Liver (tissue), 8 donors: ENCODE measurements at regions not wholly inside any gene's neighbourhood (a gene's known extent, or its start where the extent isn't known, plus 50 kb on each side); places are given as distances from the start of the nearest gene placed in this dataset.

Source experiments
- DNase-seq: peaks from one replicate; pipeline ENCODE4 v3.0.0-alpha.2; 2017; ENCODE audit warnings: low spot score
- H3K27ac ChIP-seq, 2 donors: one replicate each; pipeline ENCODE4 v1.7.0; 2013; ENCODE audit warnings: inconsistent platforms in 2 of 2, low read length in 2 of 2, control low read depth in 1 of 2, low read depth in 1 of 2, mild to moderate bottlenecking in 1 of 2
- H3K27me3 ChIP-seq, 4 donors: one replicate each; pipeline versions ENCODE4 v1.6.1 to v1.7.0; 2013; ENCODE audit warnings: low read length in 3 of 4, inconsistent platforms in 1 of 4, mild to moderate bottlenecking in 1 of 4, moderate library complexity in 1 of 4; ENCODE audit not compliant: control insufficient read depth in 4 of 4, insufficient read depth in 4 of 4
- H3K36me3 ChIP-seq, 4 donors: one replicate each; pipeline versions ENCODE4 v1.6.1 to v1.7.0; 2013; ENCODE audit warnings: low read length in 3 of 4, mild to moderate bottlenecking in 3 of 4, low read depth in 1 of 4, moderate library complexity in 1 of 4; ENCODE audit not compliant: control insufficient read depth in 4 of 4, insufficient read depth in 3 of 4
- H3K4me1 ChIP-seq, 4 donors: one replicate each; pipeline versions ENCODE4 v1.6.1 to v1.7.0; 2013; ENCODE audit warnings: low read length in 3 of 4, mild to moderate bottlenecking in 3 of 4, moderate library complexity in 1 of 4; ENCODE audit not compliant: control insufficient read depth in 4 of 4, insufficient read depth in 4 of 4
- H3K4me3 ChIP-seq, 3 donors: one replicate each; pipeline versions ENCODE4 v1.6.1 to v1.7.0; 2013; ENCODE audit warnings: low read length in 3 of 3, control low read depth in 1 of 3, low read depth in 1 of 3, mild to moderate bottlenecking in 1 of 3
- H3K9ac ChIP-seq, 2 donors: one replicate each; pipeline ENCODE4 v1.7.0; 2013; ENCODE audit warnings: low read length in 2 of 2, mild to moderate bottlenecking in 2 of 2, moderate library complexity in 2 of 2, control low read depth in 1 of 2, low read depth in 1 of 2
- H3K9me3 ChIP-seq, 4 donors: one replicate each; pipeline versions ENCODE4 v1.6.1 to v1.7.0; 2013; ENCODE audit warnings: low read length in 3 of 4; ENCODE audit not compliant: control insufficient read depth in 4 of 4
- EGR1 ChIP-seq, 2 donors: IDR thresholded peaks; 2 replicates each; pipeline ENCODE4 v1.6.1; 2016 to 2018; ENCODE audit warnings: antibody characterized with exemption in 2 of 2, low read depth in 2 of 2
- FOXA1 ChIP-seq: IDR thresholded peaks from 2 replicates; pipeline ENCODE4 v1.6.1; 2016; ENCODE audit warnings: antibody characterized with exemption
- HNF4G ChIP-seq: IDR thresholded peaks from 2 replicates; pipeline ENCODE4 v1.6.1; 2016; ENCODE audit warnings: antibody characterized with exemption
- JUND ChIP-seq, 2 donors: IDR thresholded peaks; 2 replicates each; pipeline ENCODE4 v1.6.1; 2016; ENCODE audit warnings: antibody characterized with exemption in 2 of 2
- NR2F2 ChIP-seq: IDR thresholded peaks from 2 replicates; pipeline ENCODE4 v1.6.1; 2016; ENCODE audit warnings: antibody characterized with exemption
- RAD21 ChIP-seq, 2 donors: IDR thresholded peaks; 2 replicates each; pipeline ENCODE4 v1.6.1; 2016; ENCODE audit warnings: antibody characterized with exemption in 2 of 2, mild to moderate bottlenecking in 2 of 2
- RXRA ChIP-seq, 2 donors: IDR thresholded peaks; 2 replicates each; pipeline ENCODE4 v1.6.1; 2017 to 2018; ENCODE audit warnings: antibody characterized with exemption in 2 of 2, mild to moderate bottlenecking in 1 of 2
- SP1 ChIP-seq: IDR thresholded peaks from 2 replicates; pipeline ENCODE4 v1.6.1; 2018; ENCODE audit warnings: antibody characterized with exemption, mild to moderate bottlenecking
- TAF1 ChIP-seq: conservative IDR thresholded peaks from 2 replicates; pipeline ENCODE4 v1.6.1; 2016; ENCODE audit warnings: antibody characterized with exemption, mild to moderate bottlenecking
- YY1 ChIP-seq: IDR thresholded peaks from 2 replicates; pipeline ENCODE4 v1.6.1; 2016; ENCODE audit warnings: antibody characterized with exemption, mild to moderate bottlenecking
- WGBS: extraction: QIAGEN DNeasy Blood & Tissue Kit; methylation state at CpG from one replicate; pipeline ENCODE4 v1.1.7; 2013; 5-methylcytosine and 5-hydroxymethylcytosine counted together
- TF ChIP-seq, protein P1 (sequence below): IDR thresholded peaks from 2 replicates; pipeline ENCODE4 v1.6.1; 2016; ENCODE audit warnings: antibody characterized with exemption
- TF ChIP-seq, protein P2 (sequence below): fragments of 150-350 bp; IDR thresholded peaks from 2 replicates; pipeline ENCODE4 v1.5.1; 2017; ENCODE audit warnings: improper control_type of control experiment, low read depth, low read length; ENCODE audit not compliant: missing input control
- TF ChIP-seq, protein P3 (sequence below): IDR thresholded peaks from 2 replicates; pipeline ENCODE4 v1.6.1; 2016; ENCODE audit warnings: antibody characterized with exemption
- donor health status: healthy.
- donor health status: healthy.
- donor health status: healthy.
- donor health status: healthy.
- donor health status: healthy.

DNA sequence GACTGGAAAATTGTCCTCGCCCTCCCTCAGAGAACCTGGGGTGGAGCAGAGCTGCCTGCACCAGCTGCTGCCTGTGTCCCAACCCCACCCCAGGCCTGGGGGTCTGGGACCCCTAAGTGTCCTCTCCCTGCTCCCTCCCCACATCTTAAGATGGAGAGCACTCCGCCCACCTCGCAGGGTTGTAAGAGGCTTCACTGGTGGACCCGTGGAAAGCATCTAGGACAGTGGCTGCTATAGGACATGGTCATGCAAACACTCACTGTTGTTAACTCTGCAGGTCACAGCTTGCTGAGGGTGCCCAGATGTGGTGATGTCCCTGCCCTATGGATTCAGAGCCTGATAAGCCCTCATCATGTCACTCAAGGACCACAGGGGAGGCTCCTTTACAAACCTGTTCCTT, 62.0 kb upstream of the ARNT2 start:
- H3K27me3 ChIP-seq, result peaks cover 0 to 4% (median 0%) of the 10 kb centered on the region in 4 donors
- 82% methylated on average over 4 of the region's 4 CpGs for WGBS
- DNase-seq, result no peak
- H3K36me3 ChIP-seq, result no peaks in the 10 kb centered on the region
- H3K27ac ChIP-seq, result no peak overlapping the region
- no peak overlapping the region for H3K4me3 ChIP-seq
- no peak overlapping the region for H3K9ac ChIP-seq
- no peaks in the 10 kb centered on the region for H3K4me1 ChIP-seq
- H3K9me3 ChIP-seq, result no peaks in the 10 kb centered on the region
- TF ChIP-seq TAF1 (no peak), RXRA (IDR thresholded peaks at IDR 0.05) (no peak), HNF4G (no peak)

DNA sequence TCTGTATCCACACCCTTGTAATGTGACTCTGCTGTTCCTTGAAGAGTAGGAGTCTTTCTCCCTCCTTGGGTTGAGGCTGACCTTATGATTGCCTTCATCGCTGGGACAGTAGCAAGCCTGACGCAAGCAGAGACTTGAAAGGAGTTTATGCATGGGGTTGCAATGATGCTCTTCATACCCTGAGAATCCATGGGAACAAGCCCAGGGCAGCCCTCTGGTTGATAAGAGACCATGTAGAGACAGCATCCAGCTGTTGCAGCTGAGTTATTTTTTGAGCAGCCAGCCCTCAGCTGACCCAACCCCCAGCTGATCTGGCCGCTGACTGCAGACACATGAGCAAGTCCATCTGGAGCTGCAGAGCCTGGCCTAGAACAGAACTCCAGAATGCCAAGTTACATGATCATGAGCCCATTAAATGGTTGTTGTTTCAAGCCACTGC, 60.6 kb upstream of the ARNT2 start:
- Histone ChIP-seq H3K4me1 (no peaks in the 10 kb centered on the region), H3K27me3 (peaks cover 0 to 5% (median 2%) of the 10 kb centered on the region in 4 donors), H3K27ac (no peak overlapping the region), H3K36me3 (no peaks in the 10 kb centered on the region), H3K9me3 (no peaks in the 10 kb centered on the region), H3K4me3 (no peak overlapping the region), H3K9ac (no peak overlapping the region)
- DNase-seq, result no peak
- peak; percentile 59 for TF ChIP-seq SP1
- no peak for TF ChIP-seq HNF4G
- TF ChIP-seq, protein P1, sequence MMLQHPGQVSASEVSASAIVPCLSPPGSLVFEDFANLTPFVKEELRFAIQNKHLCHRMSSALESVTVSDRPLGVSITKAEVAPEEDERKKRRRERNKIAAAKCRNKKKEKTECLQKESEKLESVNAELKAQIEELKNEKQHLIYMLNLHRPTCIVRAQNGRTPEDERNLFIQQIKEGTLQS, result no peak
- TF ChIP-seq, protein P2, sequence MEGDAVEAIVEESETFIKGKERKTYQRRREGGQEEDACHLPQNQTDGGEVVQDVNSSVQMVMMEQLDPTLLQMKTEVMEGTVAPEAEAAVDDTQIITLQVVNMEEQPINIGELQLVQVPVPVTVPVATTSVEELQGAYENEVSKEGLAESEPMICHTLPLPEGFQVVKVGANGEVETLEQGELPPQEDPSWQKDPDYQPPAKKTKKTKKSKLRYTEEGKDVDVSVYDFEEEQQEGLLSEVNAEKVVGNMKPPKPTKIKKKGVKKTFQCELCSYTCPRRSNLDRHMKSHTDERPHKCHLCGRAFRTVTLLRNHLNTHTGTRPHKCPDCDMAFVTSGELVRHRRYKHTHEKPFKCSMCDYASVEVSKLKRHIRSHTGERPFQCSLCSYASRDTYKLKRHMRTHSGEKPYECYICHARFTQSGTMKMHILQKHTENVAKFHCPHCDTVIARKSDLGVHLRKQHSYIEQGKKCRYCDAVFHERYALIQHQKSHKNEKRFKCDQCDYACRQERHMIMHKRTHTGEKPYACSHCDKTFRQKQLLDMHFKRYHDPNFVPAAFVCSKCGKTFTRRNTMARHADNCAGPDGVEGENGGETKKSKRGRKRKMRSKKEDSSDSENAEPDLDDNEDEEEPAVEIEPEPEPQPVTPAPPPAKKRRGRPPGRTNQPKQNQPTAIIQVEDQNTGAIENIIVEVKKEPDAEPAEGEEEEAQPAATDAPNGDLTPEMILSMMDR, result no peak
- peak; percentile 52 to 57 for TF ChIP-seq RXRA (IDR thresholded peaks at IDR 0.05)
- peak; percentile 17 for TF ChIP-seq YY1
- peak; percentile 92 for TF ChIP-seq NR2F2
- no peak for TF ChIP-seq FOXA1
- no peak for TF ChIP-seq RAD21 (IDR thresholded peaks at IDR 0.05)
- TF ChIP-seq TAF1, result no peak
- TF ChIP-seq, protein P3, sequence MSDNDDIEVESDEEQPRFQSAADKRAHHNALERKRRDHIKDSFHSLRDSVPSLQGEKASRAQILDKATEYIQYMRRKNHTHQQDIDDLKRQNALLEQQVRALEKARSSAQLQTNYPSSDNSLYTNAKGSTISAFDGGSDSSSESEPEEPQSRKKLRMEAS, result no peak
- WGBS, result 85% methylated on average over 3 of the region's 3 CpGs

DNA sequence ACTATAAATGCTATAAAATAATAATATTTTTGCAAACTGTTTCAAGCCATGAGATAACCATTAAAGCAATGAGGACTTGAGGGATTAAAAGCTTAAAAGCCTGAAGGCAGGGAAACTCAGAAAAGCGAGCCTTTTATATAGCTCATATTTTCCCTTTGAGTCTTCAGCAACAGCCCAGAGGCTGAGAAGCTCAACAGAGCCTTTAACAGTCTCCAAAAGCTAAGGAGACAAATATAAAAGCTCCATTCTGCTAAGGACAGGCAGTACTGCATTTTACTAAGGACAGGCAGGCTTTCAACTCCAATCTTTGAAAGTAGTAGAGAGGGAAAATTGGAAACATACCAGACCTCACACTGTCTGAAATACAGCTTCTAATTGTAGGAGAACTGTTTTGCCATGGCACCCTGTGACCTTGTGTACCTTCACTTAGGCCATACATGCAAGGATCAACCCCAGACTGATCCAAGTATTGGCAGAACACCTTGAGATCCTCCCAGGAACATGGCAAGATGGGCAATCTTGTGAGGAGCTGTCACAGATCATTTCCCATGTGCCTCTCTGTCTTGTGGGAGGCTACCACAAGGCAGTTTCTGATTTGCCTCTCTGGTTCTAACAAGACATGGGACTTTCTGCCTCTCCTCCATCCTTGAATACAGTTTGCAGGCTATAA, 53.1 kb upstream of the ARNT2 start:
- H3K36me3 ChIP-seq, result no peaks in the 10 kb centered on the region
- no peak overlapping the region for H3K27ac ChIP-seq
- DNase-seq, result no peak
- H3K4me3 ChIP-seq, result no peak overlapping the region
- no peaks in the 10 kb centered on the region for H3K4me1 ChIP-seq
- no peak overlapping the region for H3K9ac ChIP-seq
- 71% methylated on average over 1 of the region's 1 CpG for WGBS
- no peaks in the 10 kb centered on the region for H3K9me3 ChIP-seq
- H3K27me3 ChIP-seq, result peaks cover 0 to 5% (median 1%) of the 10 kb centered on the region in 4 donors
- TF ChIP-seq JUND (IDR thresholded peaks at IDR 0.05) (no peak), EGR1 (IDR thresholded peaks at IDR 0.05; ENCODE audit: low read depth in 2 of 2) (no peak), NR2F2 (no peak), HNF4G (no peak)
